Pulmonary artery endothelial cell (primary cell): ENCODE measurements at regions not wholly inside any gene's neighbourhood (a gene's known extent, or its start where the extent isn't known, plus 50 kb on each side); places are given as distances from the start of the nearest gene placed in this dataset.
"Not testable (repeated sequence)": the region's sequence is repeated elsewhere in the genome, so short reads cannot be mapped to it uniquely, and the experiment has no call there.

Experiments
- DNase-seq: peaks from one replicate; pipeline ENCODE4 v3.0.0-alpha.2; 2011; ENCODE audit warnings: low read depth, low spot score

DNA sequence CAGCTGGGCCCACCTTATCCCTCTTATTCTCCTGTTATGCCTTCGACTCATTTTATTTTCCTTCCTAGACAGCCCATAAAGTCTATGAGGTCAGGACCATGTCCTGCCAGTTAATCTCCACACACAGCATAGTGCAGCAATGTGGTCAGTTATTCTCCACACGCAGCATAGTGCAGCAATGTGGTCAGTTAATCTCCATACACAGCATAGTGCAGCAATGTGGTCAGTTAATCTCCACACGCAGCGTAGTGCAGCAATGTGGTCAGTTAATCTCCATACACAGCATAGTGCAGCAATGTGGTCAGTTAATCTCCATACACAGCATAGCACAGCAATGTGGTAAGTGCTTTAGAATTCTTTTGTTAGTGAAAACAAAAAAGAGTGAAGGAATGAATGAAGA lies 77.8 kb downstream of the TEX36 start:
- no peak for DNase-seq

DNA sequence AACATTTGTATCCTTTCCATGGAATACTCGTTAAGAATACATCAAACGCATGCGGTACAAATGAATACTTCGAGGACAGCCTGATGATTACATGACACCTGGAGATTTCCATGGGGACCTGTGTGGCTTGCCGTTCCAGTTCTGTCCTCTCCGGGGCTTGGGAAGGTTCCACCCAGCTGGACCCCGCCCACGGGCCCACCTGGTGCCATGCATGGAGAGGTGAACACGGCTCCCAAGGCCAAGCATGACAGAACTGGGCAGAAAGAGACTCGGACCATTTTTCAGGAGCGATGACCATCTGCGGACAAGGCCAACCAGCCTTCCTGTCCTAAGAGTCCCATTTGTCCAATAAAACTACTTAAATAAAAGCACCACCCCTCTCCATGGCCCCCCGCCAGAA lies 80.1 kb downstream of the TEX36 start:
- no peak for DNase-seq

DNA sequence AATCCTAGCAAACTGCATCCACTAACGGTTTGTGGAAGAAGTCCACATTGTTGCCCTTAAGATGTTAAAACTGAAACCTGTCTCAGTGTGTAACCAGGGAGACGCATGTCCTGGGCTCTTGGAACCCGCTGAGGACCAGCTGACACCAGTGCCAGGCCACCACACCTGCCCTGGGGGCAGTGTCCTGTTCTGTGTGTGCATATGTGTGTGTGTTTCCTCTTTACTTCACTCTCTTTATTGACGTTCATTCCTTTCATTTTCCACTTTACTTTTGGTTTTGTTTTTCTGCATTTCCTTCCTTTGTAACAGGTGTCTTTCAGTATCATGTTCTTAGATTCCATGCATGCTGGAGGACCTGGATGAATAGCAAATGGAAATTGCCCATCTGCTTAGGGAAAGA lies 83.8 kb downstream of the TEX36 start:
- no peak for DNase-seq

DNA sequence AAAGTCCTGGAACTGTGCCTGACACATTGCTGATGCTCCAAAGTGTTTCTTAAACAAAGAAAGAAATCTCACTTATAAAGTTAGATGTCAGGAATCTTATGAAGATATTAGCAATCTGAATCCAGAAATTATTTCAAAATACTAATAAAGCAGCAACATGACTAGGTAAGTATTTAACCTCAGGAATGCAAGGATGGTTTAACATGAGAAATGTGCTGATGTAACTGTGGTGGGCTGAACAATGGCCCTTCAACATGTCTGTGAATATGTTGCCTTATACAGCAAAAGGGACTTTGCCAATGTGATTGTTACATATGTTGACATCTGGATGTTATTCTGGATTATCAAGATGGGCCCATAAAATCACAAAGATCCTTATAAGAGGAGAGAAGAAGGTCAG lies 87.1 kb downstream of the TEX36 start:
- DNase-seq = no peak

DNA sequence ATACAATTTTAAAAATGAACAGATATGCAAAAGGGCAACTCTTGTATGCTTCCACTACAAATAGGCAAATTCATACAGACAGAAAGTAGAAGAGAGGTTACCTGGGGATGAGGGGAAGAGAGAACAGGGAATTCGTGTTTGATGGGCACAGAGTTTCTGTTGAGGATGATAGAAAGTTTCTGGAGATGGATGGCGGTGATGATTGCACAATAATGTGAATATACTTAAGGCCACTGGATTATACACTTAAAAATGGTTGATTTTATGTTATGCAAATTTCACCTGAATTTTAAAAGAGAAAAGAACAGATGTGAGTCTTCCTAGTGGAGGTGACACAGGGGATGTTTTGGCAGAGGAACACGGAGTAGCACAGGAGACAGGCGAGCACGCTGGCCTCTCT lies 89.3 kb downstream of the TEX36 start:
- DNase-seq = no peak

DNA sequence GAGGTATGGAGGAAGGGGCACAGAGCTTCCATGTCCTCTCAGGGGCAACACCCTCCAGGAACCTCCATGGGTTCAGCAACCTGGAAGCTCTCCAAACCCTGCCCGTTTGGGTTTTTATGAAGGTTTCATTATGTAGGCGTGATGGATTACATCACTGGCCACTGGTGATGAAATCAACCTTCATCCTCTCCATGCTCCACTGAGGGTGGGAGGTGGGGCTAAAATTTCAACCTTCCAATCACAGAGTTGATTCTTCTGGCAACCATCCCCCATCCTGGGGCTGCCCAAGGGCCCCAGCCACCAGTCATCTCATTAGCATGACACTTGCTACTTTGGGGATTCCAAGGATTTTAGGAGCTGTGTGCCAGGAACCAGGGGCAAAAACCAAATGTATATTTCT lies 90.1 kb downstream of the TEX36 start:
- no peak for DNase-seq

DNA sequence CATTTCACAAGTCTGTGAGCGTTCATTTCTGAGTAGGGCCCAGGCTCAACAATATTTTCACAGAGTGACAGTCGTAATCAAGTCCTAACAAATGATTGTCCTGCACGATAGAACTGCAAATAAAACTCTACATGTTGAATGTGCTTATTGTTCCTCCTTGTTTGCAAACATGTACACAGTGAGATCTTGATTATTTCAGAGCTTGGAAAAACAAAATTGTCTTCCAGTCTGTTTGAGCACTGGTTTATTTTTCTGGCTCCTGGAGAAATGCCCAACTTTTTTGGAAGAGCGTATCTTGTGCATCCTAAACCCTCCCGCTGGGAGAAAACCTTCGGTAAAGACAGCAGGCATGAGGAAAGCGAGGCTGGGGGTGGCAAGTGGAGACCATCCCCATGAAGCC lies 91.1 kb downstream of the TEX36 start:
- DNase-seq = no peak

DNA sequence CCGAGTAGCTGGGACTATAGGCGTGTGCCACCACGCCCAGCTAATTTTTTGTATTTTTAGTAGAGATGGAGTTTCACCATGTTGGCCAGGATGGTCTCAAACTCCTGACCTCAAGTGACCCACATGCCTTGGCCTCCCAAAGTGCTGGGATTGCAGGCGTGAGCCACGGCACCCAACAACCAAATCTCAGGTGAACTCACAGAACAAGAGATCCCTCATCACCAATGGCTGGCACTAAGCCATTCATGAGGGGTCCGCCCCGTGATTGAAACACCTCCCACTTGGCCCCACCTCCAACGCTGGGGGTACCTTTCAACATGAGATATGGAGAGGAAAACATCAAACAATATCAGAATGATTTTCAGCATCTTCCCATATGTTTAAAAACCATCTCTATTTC lies 94.2 kb downstream of the TEX36 start:
- not testable (repeated sequence) for DNase-seq

DNA sequence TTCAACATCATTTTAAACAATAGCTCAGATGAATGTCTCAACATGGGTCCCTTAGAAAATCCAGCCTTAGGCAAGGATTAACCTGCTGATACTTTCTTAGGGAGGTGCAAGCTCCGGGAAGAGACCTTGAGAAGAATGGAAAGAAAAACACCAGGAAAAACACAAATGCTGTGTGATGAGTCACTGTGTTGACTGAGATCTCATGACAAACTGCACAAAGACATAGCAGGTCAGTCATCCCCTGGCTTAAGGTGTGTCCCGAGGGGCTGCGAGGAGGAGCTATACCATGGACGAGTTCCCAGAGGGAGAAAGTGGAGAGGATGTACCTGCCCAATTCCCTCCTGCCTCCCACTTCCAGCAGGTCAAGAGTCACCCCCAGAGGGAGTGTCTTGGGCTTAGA lies 98.0 kb downstream of the TEX36 start:
- no peak for DNase-seq

DNA sequence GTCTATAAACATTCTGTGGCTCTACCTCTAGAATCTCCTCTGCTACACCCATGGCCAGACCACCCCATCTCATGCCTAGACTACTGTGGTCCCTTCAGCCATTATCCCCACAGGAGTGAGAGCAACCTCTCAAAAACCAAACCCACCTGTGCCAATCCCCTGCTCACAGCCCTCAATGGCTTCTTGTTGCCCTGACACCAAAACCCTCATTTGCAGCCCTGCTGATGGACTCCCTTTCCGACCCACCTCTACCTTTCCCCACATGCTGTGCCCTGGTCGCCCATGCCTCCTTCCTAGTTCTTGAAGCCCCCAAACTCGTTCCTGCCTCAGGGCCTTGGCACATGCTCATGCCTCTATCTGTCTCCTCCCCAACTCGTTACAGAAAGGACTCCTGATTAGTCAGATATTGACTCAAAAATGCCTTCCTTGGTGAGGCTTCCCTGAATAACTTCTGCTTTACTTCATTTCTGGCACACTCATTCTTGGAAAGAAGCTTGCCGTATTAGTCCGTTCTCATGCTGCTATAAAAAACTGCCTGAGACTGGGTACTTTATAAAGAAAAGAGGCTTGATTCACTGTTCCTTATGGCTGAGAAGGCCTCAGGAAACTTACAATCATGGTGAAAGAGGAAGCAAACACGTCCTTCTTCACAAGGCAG lies 104.2 kb downstream of the TEX36 start:
- DNase-seq = no peak

DNA sequence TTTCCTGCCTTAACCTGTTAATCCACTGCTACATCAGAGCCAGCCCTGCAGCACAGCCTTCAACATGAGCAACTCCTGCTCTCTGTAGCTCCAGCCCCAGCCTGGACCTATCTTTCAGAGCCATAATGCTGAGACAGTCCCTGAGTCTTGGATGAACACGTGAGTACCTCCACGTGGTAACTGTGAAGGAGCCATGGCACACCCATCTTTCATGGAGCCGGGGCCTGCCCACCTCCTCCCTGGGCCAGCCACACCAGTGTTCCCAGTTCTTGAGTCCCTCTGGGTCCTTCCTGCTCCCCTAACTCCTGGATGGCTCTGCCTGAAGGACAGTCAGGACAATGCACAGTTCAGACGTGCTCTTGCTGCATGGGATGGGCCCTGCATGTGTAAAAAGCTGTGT lies 107.1 kb downstream of the TEX36 start:
- no peak for DNase-seq

DNA sequence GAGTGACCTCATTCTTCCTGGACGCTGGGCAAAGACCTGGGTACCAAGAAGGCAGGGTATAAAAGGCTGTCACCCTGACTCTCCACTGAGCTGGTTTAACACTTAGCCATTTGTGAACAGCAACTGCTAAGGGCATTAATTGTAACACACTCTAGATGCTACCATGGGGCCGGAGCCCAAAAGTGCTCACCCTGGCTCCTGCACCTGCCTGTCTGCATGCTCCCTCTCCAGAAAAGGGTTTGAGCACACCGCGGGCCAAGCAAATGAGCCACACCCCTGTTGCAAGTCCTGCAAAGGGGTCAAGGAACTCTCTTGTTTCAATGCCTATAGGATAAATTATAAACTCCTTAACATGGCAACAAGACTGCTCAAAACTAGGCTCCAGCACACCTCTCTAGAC lies 114.8 kb downstream of the TEX36 start:
- DNase-seq = no peak

DNA sequence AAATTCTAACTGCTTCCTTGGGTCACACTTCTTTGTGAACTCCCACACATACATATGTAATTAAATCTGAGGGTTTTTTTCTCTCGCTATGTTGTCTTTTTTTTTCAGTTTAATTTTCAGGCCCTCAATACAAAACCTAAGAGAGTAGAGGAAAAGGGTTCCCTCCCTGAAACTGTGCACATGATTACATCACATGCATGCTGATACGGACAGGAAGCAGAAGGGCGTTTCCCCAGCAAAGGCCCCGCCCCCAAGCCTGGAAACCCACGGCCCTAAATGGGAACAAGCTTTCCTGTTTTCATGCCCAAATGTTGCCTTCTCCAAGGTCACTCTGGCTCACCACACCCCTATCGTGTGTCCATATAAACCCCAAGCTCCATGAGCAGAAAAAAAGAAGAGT lies 115.4 kb downstream of the TEX36 start:
- no peak for DNase-seq

DNA sequence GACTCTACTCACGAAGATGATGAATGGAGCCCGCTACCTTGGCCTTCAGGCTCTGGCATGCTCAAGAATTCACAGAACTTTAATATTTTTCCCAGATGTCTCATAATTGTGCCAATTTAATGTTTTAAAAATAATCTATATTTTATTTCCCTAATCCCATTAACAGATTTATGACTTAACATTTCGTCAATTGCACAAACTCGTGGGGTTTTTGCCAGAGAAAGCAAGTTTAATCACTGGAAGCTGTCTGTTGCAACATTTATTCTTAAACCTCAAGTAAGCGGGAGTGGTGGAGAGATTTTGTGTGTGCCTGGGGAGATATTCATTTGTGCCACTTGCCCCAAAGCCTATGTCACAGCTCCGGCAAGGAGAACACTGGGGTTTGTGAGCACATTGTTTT lies 117.9 kb downstream of the TEX36 start:
- no peak for DNase-seq

DNA sequence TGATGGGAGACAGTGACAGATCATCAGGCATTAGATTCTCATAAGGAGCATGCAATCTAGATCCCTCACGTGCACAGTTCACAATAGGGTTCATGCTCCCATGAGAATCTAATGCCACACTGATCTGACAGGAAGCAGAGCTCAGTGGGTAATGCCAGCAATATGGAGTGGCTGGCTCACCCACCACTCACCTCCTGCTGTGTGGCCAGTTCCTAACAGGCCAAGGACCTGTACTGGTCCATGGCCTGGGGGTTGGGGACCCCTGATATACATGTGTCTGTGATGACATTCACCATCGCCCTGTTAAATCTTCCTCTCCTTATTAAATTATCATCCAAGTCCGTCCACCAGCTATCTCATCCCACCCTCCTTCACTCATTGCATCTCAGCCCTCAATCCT lies 118.4 kb downstream of the TEX36 start:
- DNase-seq = no peak

DNA sequence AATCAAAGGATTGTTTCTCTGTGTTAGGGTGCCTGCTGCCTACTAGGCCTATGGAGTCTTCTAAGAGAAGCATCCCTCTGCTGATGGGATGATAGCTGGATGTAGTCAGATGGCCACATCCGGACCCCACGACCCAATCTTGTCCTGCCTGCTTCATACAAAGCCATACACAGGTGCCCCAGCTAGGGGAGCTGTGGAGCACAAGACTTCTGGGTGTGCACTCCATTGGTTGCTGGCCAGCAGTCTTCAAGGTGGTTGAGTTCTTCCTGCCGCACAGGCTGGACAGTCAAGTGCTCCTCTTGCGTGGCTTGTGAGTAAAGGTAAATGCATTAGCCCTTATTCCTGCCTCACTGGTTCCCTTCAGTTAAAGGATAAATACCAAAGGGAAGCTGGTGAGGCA lies 120.2 kb downstream of the TEX36 start:
- no peak for DNase-seq

DNA sequence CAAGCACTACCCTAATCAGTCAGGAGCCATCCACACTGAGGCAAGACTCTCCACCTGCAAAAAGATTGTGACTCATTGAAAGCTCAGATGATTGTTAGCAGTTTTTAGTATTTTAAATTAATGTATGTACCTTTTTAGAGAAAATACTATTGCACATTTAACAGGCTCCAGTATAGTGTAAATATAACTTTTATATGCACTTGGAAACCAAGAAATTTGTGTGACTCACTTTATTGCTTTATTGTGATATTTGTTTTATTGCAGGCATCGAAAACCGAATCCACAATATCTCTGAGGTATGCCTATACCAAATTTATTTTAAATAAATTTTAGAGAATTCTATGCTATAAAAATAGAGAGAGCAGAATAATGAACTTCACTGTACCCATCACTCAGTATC lies 122.0 kb downstream of the TEX36 start:
- DNase-seq = no peak

DNA sequence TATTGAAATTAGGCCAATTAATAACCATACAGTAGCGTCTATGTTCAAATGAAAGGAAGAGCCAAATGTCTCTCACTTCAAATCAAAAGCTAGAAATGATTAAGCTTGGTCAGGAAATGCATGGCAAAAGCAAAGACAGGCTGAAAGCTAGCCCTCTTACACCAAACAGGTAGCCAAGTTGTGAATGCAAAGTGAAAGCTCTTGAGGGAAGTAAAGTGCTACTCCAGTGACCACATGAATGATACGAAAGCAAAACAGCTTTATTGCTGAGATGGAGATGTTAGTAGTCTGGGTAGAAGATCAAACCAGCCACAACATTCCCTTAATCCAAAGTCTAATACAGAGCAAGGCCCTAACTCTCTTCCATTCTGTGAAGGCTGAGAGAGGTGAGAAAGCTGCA lies 123.8 kb downstream of the TEX36 start:
- DNase-seq = no peak

DNA sequence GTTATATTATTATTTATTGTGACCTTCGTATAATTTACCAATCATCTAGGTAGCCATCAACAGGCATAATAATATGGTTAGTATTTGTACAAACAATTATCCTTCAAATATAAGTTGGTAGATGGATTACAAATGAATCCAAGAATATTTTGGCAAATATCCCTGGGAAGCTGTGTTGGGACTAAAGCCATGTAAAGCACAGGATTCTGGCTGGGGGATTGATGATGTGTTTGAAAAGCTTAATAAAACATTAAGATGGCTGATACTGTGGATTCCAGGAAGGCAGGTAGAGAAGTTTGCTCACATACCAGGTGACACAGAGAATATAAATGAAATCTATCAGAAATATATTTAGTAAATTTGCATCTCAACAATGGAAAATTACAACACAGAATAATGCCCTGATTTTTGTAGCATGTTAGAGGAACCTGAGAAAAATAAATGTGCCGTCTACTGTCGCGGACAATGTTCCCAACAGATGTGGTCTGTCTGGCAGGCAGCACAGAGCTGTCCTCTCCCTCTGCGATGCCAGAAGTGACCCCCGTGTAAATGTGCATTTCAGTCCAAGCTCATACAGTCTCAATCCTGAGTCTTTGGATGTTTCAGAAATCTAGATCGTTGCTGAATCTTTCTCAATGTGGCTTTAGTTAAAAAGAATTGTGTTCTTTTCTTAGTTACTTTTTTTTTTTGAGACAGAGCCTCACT lies 125.0 kb downstream of the TEX36 start:
- DNase-seq = no peak

DNA sequence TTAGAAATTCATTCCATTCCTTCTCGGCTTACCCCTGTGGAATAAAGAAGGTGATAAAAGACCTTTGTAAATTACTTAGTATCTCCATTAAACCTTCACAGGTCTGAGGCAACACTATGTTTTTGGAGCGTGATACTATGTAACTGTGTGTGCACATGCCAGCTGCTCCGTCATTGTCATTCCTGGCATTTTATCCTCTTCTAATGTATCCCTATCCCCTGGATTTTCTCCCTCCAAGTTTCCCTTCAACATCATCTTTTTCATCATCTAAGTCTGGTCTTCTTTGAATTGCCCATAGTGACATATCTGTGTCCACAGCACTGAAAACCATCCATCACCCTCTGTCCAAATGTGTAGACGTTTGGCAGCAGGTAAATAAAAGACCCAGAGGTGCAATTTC lies 125.7 kb downstream of the TEX36 start:
- DNase-seq = no peak

DNA sequence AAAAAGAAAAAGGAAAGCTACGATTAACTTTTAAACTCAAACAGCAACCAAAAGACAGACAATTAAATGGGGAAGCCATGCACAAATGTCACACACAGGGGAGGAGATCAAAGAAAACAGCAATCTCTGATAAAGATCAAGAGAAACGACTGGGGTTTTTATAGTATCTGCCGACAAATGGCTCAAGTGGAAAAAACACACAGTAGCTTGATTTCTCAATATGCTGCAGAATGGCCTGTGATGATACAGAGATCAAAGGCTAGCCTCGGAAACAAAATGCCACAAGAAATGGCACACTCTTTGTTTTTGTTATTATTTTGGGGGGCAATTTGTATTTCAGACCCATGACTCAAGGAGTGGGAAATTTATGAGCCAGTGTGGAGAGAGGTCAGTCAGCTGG lies 126.1 kb downstream of the TEX36 start:
- DNase-seq = no peak

DNA sequence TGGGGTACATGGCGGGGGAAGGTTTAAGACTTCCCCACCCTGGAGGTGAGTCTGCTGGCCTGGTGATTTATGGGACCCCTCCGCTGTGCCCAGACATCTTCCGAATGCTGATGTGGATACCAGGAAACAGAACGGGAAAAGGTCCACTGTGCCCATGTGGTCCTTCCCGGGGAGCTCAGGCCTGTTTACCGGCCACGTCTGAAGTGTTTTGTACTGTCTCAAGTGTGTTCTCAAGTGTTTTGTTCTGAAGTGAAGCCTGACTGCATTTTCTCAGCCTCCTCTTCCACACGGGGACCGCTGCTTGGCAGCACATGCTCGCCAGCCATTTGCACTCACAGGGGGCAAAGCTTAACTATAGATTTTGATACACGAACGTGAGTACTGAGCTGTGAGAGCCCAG lies 127.2 kb downstream of the TEX36 start:
- no peak for DNase-seq

DNA sequence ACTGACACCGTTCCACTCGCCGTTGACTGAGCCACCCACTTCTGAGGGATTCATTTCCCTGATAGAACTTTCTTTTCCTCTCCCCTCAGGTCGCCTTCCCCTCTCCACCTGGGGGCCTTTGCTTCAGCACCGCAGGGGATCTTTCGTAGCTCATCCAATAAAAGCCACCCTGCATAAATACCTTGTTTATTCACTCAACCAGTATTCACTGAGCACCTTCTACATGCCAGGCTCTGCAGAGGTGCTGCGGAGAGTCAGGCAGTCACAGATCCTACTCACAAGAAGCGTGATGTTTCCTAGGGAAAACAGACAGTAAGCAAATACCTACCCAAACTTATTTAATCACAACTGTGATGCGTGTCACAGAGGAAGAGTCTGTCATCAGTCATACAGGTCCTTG lies 127.7 kb downstream of the TEX36 start:
- DNase-seq = no peak

DNA sequence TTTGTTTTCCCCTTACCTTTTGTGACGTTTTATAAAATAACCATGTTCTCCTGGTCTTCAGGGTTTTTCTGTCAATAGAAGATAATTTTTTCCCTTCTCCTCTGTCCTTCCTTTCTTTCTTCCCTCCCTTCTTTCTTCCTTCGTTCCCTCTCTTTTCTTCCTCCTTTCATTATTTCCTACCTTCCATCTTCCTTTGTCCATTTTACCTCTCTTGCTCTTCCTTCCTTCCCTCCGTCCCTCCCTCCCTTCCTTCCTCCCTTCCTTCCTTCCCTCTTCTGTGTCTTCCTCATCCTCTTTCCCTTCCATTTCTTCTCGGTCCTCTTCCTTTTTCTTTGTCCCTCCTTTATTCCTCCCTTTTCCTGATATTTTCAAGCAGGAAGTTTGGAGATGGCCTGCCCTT lies 128.2 kb downstream of the TEX36 start:
- no peak for DNase-seq
